Kidney (tissue), 13 donors: ENCODE measurements at regions not wholly inside any gene's neighbourhood (a gene's known extent, or its start where the extent isn't known, plus 50 kb on each side); places are given as distances from the start of the nearest gene placed in this dataset.
"Not testable (repeated sequence)": the region's sequence is repeated elsewhere in the genome, so short reads cannot be mapped to it uniquely, and the experiment has no call there.

Source experiments
- DNase-seq, 5 donors: peaks; one replicate each; pipeline ENCODE4 v3.0.0-alpha.2; 2013 to 2020
- FAIRE-seq: peaks from 2 replicates; lab custom pipeline; 2012; peaks lifted over from hg19 to GRCh38; lab: Jason Lieb, UNC
- H3K27ac ChIP-seq, 2 donors: one replicate each; pipeline ENCODE4 v1.7.0; 2013; ENCODE audit warnings: low read depth in 2 of 2, low read length in 2 of 2, inconsistent platforms in 1 of 2
- H3K27me3 ChIP-seq: one replicate; pipeline ENCODE4 v1.7.1; 2013; ENCODE audit warnings: low read length, inconsistent platforms; ENCODE audit not compliant: control insufficient read depth, insufficient read depth
- H3K36me3 ChIP-seq, 3 donors: one replicate each; pipeline versions ENCODE4 v1.7.0 to v1.7.1; 2013; ENCODE audit warnings: low read length in 3 of 3, control low read depth in 1 of 3, inconsistent platforms in 1 of 3; ENCODE audit not compliant: insufficient read depth in 3 of 3, control insufficient read depth in 2 of 3
- H3K4me1 ChIP-seq, 3 donors: one replicate each; pipeline versions ENCODE4 v1.7.0 to v1.7.1; 2013; ENCODE audit warnings: low read length in 3 of 3, inconsistent platforms in 1 of 3, low read depth in 1 of 3; ENCODE audit not compliant: control insufficient read depth in 2 of 3, insufficient read depth in 2 of 3
- H3K4me3 ChIP-seq, 3 donors: one replicate each; pipeline versions ENCODE4 v1.7.0 to v1.8.1; 2013; ENCODE audit warnings: low read length in 3 of 3, control low read depth in 1 of 3, inconsistent platforms in 1 of 3
- H3K9ac ChIP-seq, 3 donors: one replicate each; pipeline versions ENCODE4 v1.7.0 to v1.7.1; 2013; ENCODE audit warnings: low read length in 3 of 3, control low read depth in 1 of 3, inconsistent platforms in 1 of 3
- H3K9me3 ChIP-seq, 3 donors: one replicate each; pipeline versions ENCODE4 v1.7.0 to v1.7.1; 2013; ENCODE audit warnings: low read length in 3 of 3, control low read depth in 1 of 3, inconsistent platforms in 1 of 3; ENCODE audit not compliant: control insufficient read depth in 2 of 3, insufficient read depth in 1 of 3
- CTCF ChIP-seq: IDR thresholded peaks from 3 replicates; pipeline ENCODE4 v1.5.1; 2012; ENCODE audit warnings: mild to moderate bottlenecking, moderate library complexity, borderline replicate concordance; ENCODE audit not compliant: insufficient read depth; ENCODE audit errors: extremely low read depth
- intact Hi-C: fragments of 100-400 bp; cut with DNase I; formaldehyde crosslinking; loops from one replicate; pipeline ENCODE4 v1.11.1; 2022
- donor health status: control.
- donor health status: control.
- donor health status: control.
- donor health status: control.
- donor health status: control.
- donor health status: DM: yes; HTN: yes; CAD: no.
- donor health status: Normal renal cell carcinoma (clear cell type).

- Histone ChIP-seq H3K4me1 (no peaks in the 10 kb centered on the region), H3K36me3 (no peaks in the 10 kb centered on the region), H3K9ac (no peak overlapping the region), H3K27me3 (no peaks in the 10 kb centered on the region), H3K9me3 (no peaks in the 10 kb centered on the region), H3K27ac (no peak overlapping the region), H3K4me3 (no peak overlapping the region)
- no peak for TF ChIP-seq CTCF
- intact Hi-C loops, result no loop called here
- DNase-seq, result no peak
- FAIRE-seq, result no peak
Measured at GRCh38 chr7:9505516-9505915, 1072.1 kb downstream of the NXPH1 start.

- FAIRE-seq (no peak), DNase-seq (peak in 2 of 5 donors; percentile 10 to 34)
- H3K36me3 ChIP-seq, result no peaks in the 10 kb centered on the region
- TF ChIP-seq CTCF, result no peak
- H3K9ac ChIP-seq, result no peak overlapping the region
- no peaks in the 10 kb centered on the region for H3K27me3 ChIP-seq
- H3K4me3 ChIP-seq, result no peak overlapping the region
- no peaks in the 10 kb centered on the region for H3K4me1 ChIP-seq
- no peaks in the 10 kb centered on the region for H3K9me3 ChIP-seq
- no peak overlapping the region for H3K27ac ChIP-seq
- intact Hi-C loops, result no loop called here
Measured at GRCh38 chr7:9507290-9507689, 1073.9 kb downstream of the NXPH1 start.

GRCh38 chr7:9516662-9517061 lies 1083.3 kb downstream of the NXPH1 start:
- no peaks in the 10 kb centered on the region for H3K4me1 ChIP-seq
- no peak for FAIRE-seq
- H3K4me3 ChIP-seq, result no peak overlapping the region
- no peak for DNase-seq
- H3K27ac ChIP-seq, result no peak overlapping the region
- no peak for TF ChIP-seq CTCF
- intact Hi-C loops, result no loop called here
- no peak overlapping the region for H3K9ac ChIP-seq
- H3K36me3 ChIP-seq, result no peaks in the 10 kb centered on the region
- H3K9me3 ChIP-seq, result no peaks in the 10 kb centered on the region
- H3K27me3 ChIP-seq, result no peaks in the 10 kb centered on the region

- intact Hi-C loops, result no loop called here
- Histone ChIP-seq H3K27ac (no peak overlapping the region), H3K9me3 (no peaks in the 10 kb centered on the region), H3K9ac (no peak overlapping the region), H3K36me3 (no peaks in the 10 kb centered on the region), H3K4me3 (no peak overlapping the region), H3K4me1 (no peaks in the 10 kb centered on the region), H3K27me3 (no peaks in the 10 kb centered on the region)
- no peak for TF ChIP-seq CTCF
- no peak for DNase-seq
- peak; percentile 80 for FAIRE-seq
Measured at GRCh38 chr7:9523579-9523978, 1090.2 kb downstream of the NXPH1 start.

- FAIRE-seq, H3K9me3 ChIP-seq, DNase-seq, H3K36me3 ChIP-seq, intact Hi-C loops, H3K9ac ChIP-seq, H3K27ac ChIP-seq, H3K4me1 ChIP-seq, H3K4me3 ChIP-seq, H3K27me3 ChIP-seq: not testable (repeated sequence)
Measured at GRCh38 chr7:9552431-9552830, 1119.0 kb downstream of the NXPH1 start.
